H1 (cell line): ENCODE measurements at regions not wholly inside any gene's neighbourhood (a gene's known extent, or its start where the extent isn't known, plus 50 kb on each side); places are given as distances from the start of the nearest gene placed in this dataset.

Experiments
- CTCF ChIA-PET: fragments of 300-600 bp; sonication (Branson Sonifier 250); formaldehyde crosslinking; loops from one replicate; lab custom pipeline; 2021; ENCODE audit not compliant: partially characterized antibody; lab: Charles Lee
- POLR2A ChIA-PET: fragments of 300-600 bp; sonication (Branson Sonifier 250); formaldehyde crosslinking; loops from one replicate; lab custom pipeline; 2021; ENCODE audit warnings: inconsistent platforms; ENCODE audit not compliant: partially characterized antibody; lab: Charles Lee
- DNase-seq, 2 experiments: peaks; one replicate each; pipeline versions ENCODE4 v3.0.0 to v3.0.0-alpha.2; 2010 to 2022; ENCODE audit warnings: low spot score in 2 of 2, low read depth in 1 of 2, mixed read lengths in 1 of 2
- FAIRE-seq: peaks from 2 replicates; lab custom pipeline; 2011; peaks lifted over from hg19 to GRCh38; lab: Jason Lieb, UNC
- H2AFZ ChIP-seq: 2 replicates; pipeline ENCODE4 v1.8.1; 2012; ENCODE audit warnings: low read length, inconsistent platforms
- H2AK5ac ChIP-seq: 2 replicates; pipeline ENCODE4 v1.6.1; 2013; ENCODE audit warnings: low read depth, low read length
- H2BK120ac ChIP-seq: replicated peaks from 2 replicates; pipeline ENCODE3; 2013; ENCODE audit warnings: low read depth, low read length, inconsistent platforms
- H2BK12ac ChIP-seq: 2 replicates; pipeline ENCODE4 v1.6.1; 2013; ENCODE audit warnings: low read depth, low read length
- H2BK15ac ChIP-seq: 2 replicates; pipeline ENCODE4 v1.6.1; 2013; ENCODE audit warnings: low read length
- H2BK20ac ChIP-seq: 2 replicates; pipeline ENCODE4 v1.6.1; 2013; ENCODE audit warnings: low read length
- H2BK5ac ChIP-seq: 2 replicates; pipeline ENCODE4 v1.6.1; 2013; ENCODE audit warnings: low read depth, low read length
- H3K14ac ChIP-seq: 2 replicates; pipeline ENCODE4 v1.6.1; 2013; ENCODE audit warnings: inconsistent platforms; ENCODE audit not compliant: insufficient read length
- H3K18ac ChIP-seq: 2 replicates; pipeline ENCODE4 v1.6.1; 2013; ENCODE audit warnings: low read length; ENCODE audit errors: extremely low read depth
- H3K23ac ChIP-seq: 2 replicates; pipeline ENCODE4 v1.6.1; 2013; ENCODE audit warnings: inconsistent platforms; ENCODE audit not compliant: insufficient read length
- H3K23me2 ChIP-seq: 2 replicates; pipeline ENCODE4 v1.6.1; 2013; ENCODE audit warnings: low read depth, low read length
- H3K27ac ChIP-seq: 2 replicates; pipeline ENCODE4 v1.6.1; 2011; ENCODE audit warnings: low read depth, low read length, inconsistent platforms
- H3K27me3 ChIP-seq, 4 experiments: replicated peaks in 1 of 4; 1 replicate in 1 of 4; 2 replicates in 3 of 4; pipeline versions ENCODE4 v1.6.1 to v1.8.1; 2011 to 2013; ENCODE audit warnings: low read length in 3 of 4, mild to moderate bottlenecking in 3 of 4, inconsistent platforms in 2 of 4, mixed read lengths in 2 of 4, moderate library complexity in 1 of 4; ENCODE audit not compliant: control insufficient read depth in 3 of 4, insufficient read depth in 3 of 4; ENCODE audit errors: extremely low read depth in 1 of 4
- H3K36me3 ChIP-seq, 4 experiments: 2 replicates each; pipeline versions ENCODE4 v1.6.1 to v1.8.1; 2011 to 2013; ENCODE audit warnings: mild to moderate bottlenecking in 4 of 4, low read length in 3 of 4, moderate library complexity in 2 of 4, control low read depth in 1 of 4, inconsistent platforms in 1 of 4; ENCODE audit not compliant: insufficient read depth in 4 of 4, control insufficient read depth in 2 of 4
- H3K4ac ChIP-seq: replicated peaks from 2 replicates; pipeline ENCODE3; 2013; ENCODE audit warnings: low read length, low read depth, mixed read lengths, inconsistent platforms; ENCODE audit not compliant: insufficient read length
- H3K4me1 ChIP-seq, 4 experiments: replicated peaks in 1 of 4; 1 replicate in 1 of 4; 2 replicates in 3 of 4; pipeline versions ENCODE4 v1.6.1 to v1.8.1; 2011 to 2013; ENCODE audit warnings: low read length in 3 of 4, inconsistent platforms in 2 of 4, mixed read lengths in 1 of 4; ENCODE audit not compliant: insufficient read depth in 4 of 4, control insufficient read depth in 3 of 4
- H3K4me2 ChIP-seq, 2 experiments: 2 replicates each; pipeline versions ENCODE4 v1.6.1 to v1.8.1; 2011 to 2013; ENCODE audit warnings: low read depth in 2 of 2, low read length in 2 of 2, control low read depth in 1 of 2, inconsistent platforms in 1 of 2, mild to moderate bottlenecking in 1 of 2; ENCODE audit not compliant: insufficient read depth in 1 of 2
- H3K4me3 ChIP-seq, 4 experiments: fragments of 200-600, 300-600 bp in 1 of 4; sonication (generic), shearing (Covaris generic), sonication (Bioruptor Twin) in 1 of 4; 2 replicates each; pipeline versions ENCODE4 v1.5.1 to v1.8.1; 2011 to 2016; ENCODE audit warnings: low read length in 4 of 4, low read depth in 3 of 4, control low read depth in 2 of 4, inconsistent platforms in 2 of 4, mild to moderate bottlenecking in 2 of 4, mixed read lengths in 1 of 4, moderate library complexity in 1 of 4; ENCODE audit not compliant: insufficient read depth in 2 of 4; ENCODE audit errors: extremely low read depth in 1 of 4
- H3K56ac ChIP-seq: replicated peaks from 2 replicates; pipeline ENCODE3; 2013; ENCODE audit warnings: low read depth, mild to moderate bottlenecking, mixed read lengths, low read length, inconsistent platforms; ENCODE audit not compliant: insufficient read length
- H3K79me1 ChIP-seq: 2 replicates; pipeline ENCODE4 v1.6.1; 2013; ENCODE audit warnings: low read depth, low read length, control low read depth
- H3K79me2 ChIP-seq, 2 experiments: 2 replicates each; pipeline versions ENCODE4 v1.6.1 to v1.8.1; 2012 to 2013; ENCODE audit warnings: low read length in 2 of 2, mild to moderate bottlenecking in 2 of 2, inconsistent platforms in 1 of 2; ENCODE audit not compliant: insufficient read depth in 2 of 2, control insufficient read depth in 1 of 2
- H3K9ac ChIP-seq, 4 experiments: replicated peaks in 1 of 4; 1 replicate in 1 of 4; 2 replicates in 3 of 4; pipeline versions ENCODE4 v1.6.1 to v1.8.1; 2011 to 2013; ENCODE audit warnings: low read depth in 3 of 4, low read length in 3 of 4, control low read depth in 2 of 4, mild to moderate bottlenecking in 2 of 4, moderate library complexity in 2 of 4, inconsistent platforms in 1 of 4; ENCODE audit errors: extremely low read depth in 1 of 4
- H3K9me3 ChIP-seq, 2 experiments: 2 replicates each; pipeline versions ENCODE4 v1.6.1 to v1.8.1; 2012 to 2013; ENCODE audit warnings: mild to moderate bottlenecking in 2 of 2, moderate library complexity in 2 of 2, control low read depth in 1 of 2, inconsistent platforms in 1 of 2, low read depth in 1 of 2, low read length in 1 of 2, mixed read lengths in 1 of 2; ENCODE audit not compliant: insufficient read depth in 2 of 2
- H4K20me1 ChIP-seq, 2 experiments: replicated peaks in 1 of 2; 2 replicates each; pipeline versions ENCODE3 to v1.8.1; 2011 to 2013; ENCODE audit warnings: inconsistent platforms in 2 of 2, low read length in 2 of 2, mild to moderate bottlenecking in 1 of 2; ENCODE audit not compliant: insufficient read depth in 2 of 2, control insufficient read depth in 1 of 2
- H4K5ac ChIP-seq: 2 replicates; pipeline ENCODE4 v1.6.1; 2013; ENCODE audit warnings: low read length, low read depth, mixed read lengths, inconsistent platforms; ENCODE audit not compliant: insufficient read length
- H4K8ac ChIP-seq: 2 replicates; pipeline ENCODE4 v1.8.0; 2013; ENCODE audit warnings: mild to moderate bottlenecking, moderate library complexity, low read length, inconsistent platforms; ENCODE audit not compliant: insufficient read depth; ENCODE audit errors: extremely low read depth
- H4K91ac ChIP-seq: replicated peaks from 2 replicates; pipeline ENCODE3; 2013; ENCODE audit warnings: low read length, mixed read lengths, inconsistent platforms; ENCODE audit not compliant: insufficient read length
- CTCF ChIP-seq, 3 experiments: IDR thresholded peaks; 1 replicate in 2 of 3; 2 replicates in 1 of 3; pipeline versions ENCODE4 v1.5.1 to v1.6.1; 2011; ENCODE audit warnings: low read length in 3 of 3, mild to moderate bottlenecking in 3 of 3, inconsistent platforms in 2 of 3, low read depth in 1 of 3, moderate library complexity in 1 of 3; ENCODE audit not compliant: insufficient read depth in 1 of 3; ENCODE audit errors: control extremely low read depth in 1 of 3
- HDAC2 ChIP-seq, 2 experiments: fragments of 300-600 bp in 1 of 2; sonication (generic) in 1 of 2; IDR thresholded peaks; 2 replicates each; pipeline ENCODE4 v1.6.1; 2011 to 2012; ENCODE audit warnings: low read depth in 2 of 2, low read length in 2 of 2, mild to moderate bottlenecking in 2 of 2, moderate library complexity in 2 of 2, borderline replicate concordance in 1 of 2, inconsistent platforms in 1 of 2
- MAX ChIP-seq: IDR thresholded peaks from 2 replicates; pipeline ENCODE4 v1.6.1; 2012; ENCODE audit warnings: inconsistent platforms
- NANOG ChIP-seq: IDR thresholded peaks from 2 replicates; pipeline ENCODE4 v1.6.1; 2011; ENCODE audit warnings: low read length, low read depth, mild to moderate bottlenecking, inconsistent platforms; ENCODE audit not compliant: insufficient read depth, poor library complexity, severe bottlenecking
- POLR2A ChIP-seq, 2 experiments: IDR thresholded peaks; 1 replicate in 1 of 2; 2 replicates in 1 of 2; pipeline ENCODE4 v1.6.1; 2011; ENCODE audit warnings: low read depth in 2 of 2, low read length in 2 of 2, mild to moderate bottlenecking in 2 of 2; ENCODE audit errors: control extremely low read depth in 1 of 2
- SP2 ChIP-seq: IDR thresholded peaks from 2 replicates; pipeline ENCODE4 v1.6.1; 2012; ENCODE audit warnings: mild to moderate bottlenecking, low read length, inconsistent platforms
- SP4 ChIP-seq: IDR thresholded peaks from 2 replicates; pipeline ENCODE4 v1.6.1; 2012; ENCODE audit warnings: low read length, inconsistent platforms
- TAF7 ChIP-seq: optimal IDR thresholded peaks from 2 replicates; pipeline ENCODE3; 2011; ENCODE audit warnings: low read depth, mild to moderate bottlenecking, inconsistent platforms, low read length, moderate library complexity, borderline replicate concordance
- TBP ChIP-seq: IDR thresholded peaks from 2 replicates; pipeline ENCODE4 v1.6.1; 2011; ENCODE audit warnings: low read depth, low read length, improper control_type of control experiment
- USF2 ChIP-seq: IDR thresholded peaks from 2 replicates; pipeline ENCODE4 v1.6.1; 2011; ENCODE audit warnings: low read length, improper control_type of control experiment
- ZNF274 ChIP-seq: IDR thresholded peaks from 2 replicates; pipeline ENCODE4 v1.7.0; 2012; ENCODE audit warnings: low read length, borderline replicate concordance; ENCODE audit errors: extremely low read depth
- WGBS, 2 experiments: shearing (Covaris generic) in 1 of 2; methylation state at CpG; one replicate each; pipeline versions ENCODE4 v1.1.6 to v1.1.7; 2013 to 2015; ENCODE audit warnings: low lambda C conversion rate in 2 of 2, mixed read lengths in 2 of 2, inconsistent platforms in 1 of 2, low coverage in 1 of 2, missing lambda C conversion rate in 1 of 2; ENCODE audit not compliant: insufficient replicate concordance in 2 of 2, insufficient coverage in 1 of 2, insufficient read length in 1 of 2; ENCODE audit errors: extremely low coverage in 1 of 2, missing lambda C conversion rate in 1 of 2; 5-methylcytosine and 5-hydroxymethylcytosine counted together

GRCh38 chr5:167105941-167106340 is 1185.5 kb upstream of the WWC1 start:
- ChIA-PET CTCF (no interaction called here), POLR2A (interaction anchor here (0.6 kb wide), 1 partner anchor 181 kb away, joined by 4 read pairs; no protein-coding TSS in a partner anchor)
- no peaks in the 10 kb centered on the region for H3K9me3 ChIP-seq
- H3K27me3 ChIP-seq, result no peaks in the 10 kb centered on the region
- no peaks in the 10 kb centered on the region for H3K36me3 ChIP-seq
- H4K5ac ChIP-seq, result no peak overlapping the region
- no peaks in the 10 kb centered on the region for H3K23me2 ChIP-seq
- H3K14ac ChIP-seq, result no peak overlapping the region
- 92 to 100% methylated on average over 1 to 2 of the region's 2 CpGs for WGBS, 2 experiments
- DNase-seq (no peak), FAIRE-seq (no peak)
- H3K79me2 ChIP-seq, result no peaks in the 10 kb centered on the region
- no peak overlapping the region for H3K4ac ChIP-seq
- no peak overlapping the region for H2BK20ac ChIP-seq
- no peak overlapping the region for H2BK5ac ChIP-seq
- H2BK120ac ChIP-seq, result no peak overlapping the region
- H3K56ac ChIP-seq, result no peak overlapping the region
- no peak overlapping the region for H2AFZ ChIP-seq
- no peaks in the 10 kb centered on the region for H3K4me1 ChIP-seq
- no peak overlapping the region for H3K4me2 ChIP-seq
- H3K27ac ChIP-seq, result no peak overlapping the region
- H3K23ac ChIP-seq, result no peak overlapping the region
- no peak overlapping the region for H2BK15ac ChIP-seq
- H4K8ac ChIP-seq, result no peak overlapping the region
- no peak overlapping the region for H3K4me3 ChIP-seq
- H3K9ac ChIP-seq, result no peak overlapping the region
- no peak overlapping the region for H2BK12ac ChIP-seq
- no peak overlapping the region for H2AK5ac ChIP-seq
- H3K79me1 ChIP-seq, result no peaks in the 10 kb centered on the region
- H3K18ac ChIP-seq, result no peak overlapping the region
- H4K91ac ChIP-seq, result no peak overlapping the region
- no peaks in the 10 kb centered on the region for H4K20me1 ChIP-seq
- TF ChIP-seq TBP (no peak), POLR2A (IDR thresholded peaks at IDR 0.05; ENCODE audit: control extremely low read depth in 1 of 2, low read depth in 2 of 2, low read length in 2 of 2) (no peak), NANOG (no peak), TAF7 (no peak), SP4 (no peak), USF2 (no peak), MAX (no peak), CTCF (IDR thresholded peaks at IDR 0.05; ENCODE audit: control extremely low read depth in 1 of 3, insufficient read depth in 1 of 3, low read depth in 1 of 3, low read length in 3 of 3) (no peak), SP2 (no peak), HDAC2 (IDR thresholded peaks at IDR 0.05; ENCODE audit: borderline replicate concordance in 1 of 2, low read depth in 2 of 2, low read length in 2 of 2) (no peak), ZNF274 (no peak)
